Caki2 (cell line): ENCODE measurements at regions not wholly inside any gene's neighbourhood (a gene's known extent, or its start where the extent isn't known, plus 50 kb on each side); places are given as distances from the start of the nearest gene placed in this dataset.

Source experiments
- DNase-seq: peaks from one replicate; pipeline ENCODE4 v3.0.0-alpha.2; 2015; ENCODE audit warnings: low read depth
- in situ Hi-C: cut with HindIII; loops from 2 replicates; pipeline ENCODE4 v1.10.0; 2016; ENCODE audit warnings: low sequenced_read_pairs, low pct_unique_long_range_greater_than_20kb, mixed read lengths

DNA sequence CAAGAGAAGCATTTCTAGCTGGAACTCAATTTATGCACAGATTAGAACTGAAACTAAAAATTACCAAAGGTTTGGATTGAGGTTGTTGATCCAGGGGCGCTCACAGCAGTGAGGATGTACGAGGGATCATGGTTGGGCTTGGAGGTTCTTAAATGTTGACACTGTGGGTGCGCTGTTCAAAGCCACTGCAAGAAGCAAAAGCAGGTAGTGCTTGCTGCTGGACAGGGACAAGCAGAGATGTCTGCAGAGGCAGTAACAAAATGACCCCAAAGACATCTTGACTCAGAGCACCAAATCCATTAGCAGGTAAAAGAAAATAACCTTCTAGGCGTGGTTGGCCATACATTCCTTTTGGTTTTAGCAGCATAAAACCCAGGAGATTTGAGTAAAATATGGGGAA, 468.4 kb downstream of the ZSWIM6 start:
- in situ Hi-C loops, result no loop called here
- no peak for DNase-seq

DNA sequence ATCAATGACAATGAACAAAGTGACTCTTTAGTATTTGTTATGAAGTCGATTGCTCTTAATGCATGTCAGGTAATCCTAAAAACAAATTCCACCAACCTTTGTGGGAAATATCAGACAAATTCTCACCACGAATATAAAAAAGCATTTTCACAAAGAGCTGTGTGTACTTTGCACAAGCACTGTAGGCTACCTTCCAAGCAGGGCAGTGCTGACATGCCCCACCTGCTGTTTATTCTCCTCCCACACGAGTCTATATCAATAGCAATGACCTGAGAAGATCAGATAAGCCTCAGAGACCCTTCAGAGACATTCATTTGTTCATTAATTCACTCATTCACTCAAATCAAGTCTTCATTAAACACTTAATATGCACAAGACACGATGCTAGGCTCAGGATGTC, 469.1 kb downstream of the ZSWIM6 start:
- in situ Hi-C loops, result no loop called here
- DNase-seq, result no peak

DNA sequence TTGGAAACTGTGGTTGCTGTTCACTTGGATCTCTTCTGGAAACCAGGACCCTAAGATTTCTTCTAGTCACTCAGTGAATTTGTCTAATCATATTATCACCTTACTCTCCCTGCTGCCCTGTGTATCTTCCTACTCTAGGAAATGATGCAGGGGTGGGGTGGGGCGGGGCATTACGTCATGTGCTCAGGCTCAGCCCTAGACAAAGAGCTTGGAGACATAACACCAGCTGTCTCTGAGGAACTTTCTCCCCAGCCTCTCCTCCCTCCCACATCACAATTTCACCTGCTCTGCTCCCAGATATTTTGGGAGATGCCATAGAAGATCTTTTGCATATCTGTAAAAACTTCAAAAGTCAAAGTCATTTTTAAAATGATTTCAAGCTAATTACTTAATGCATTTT, 470.4 kb downstream of the ZSWIM6 start:
- in situ Hi-C loops, result no loop called here
- DNase-seq, result no peak

DNA sequence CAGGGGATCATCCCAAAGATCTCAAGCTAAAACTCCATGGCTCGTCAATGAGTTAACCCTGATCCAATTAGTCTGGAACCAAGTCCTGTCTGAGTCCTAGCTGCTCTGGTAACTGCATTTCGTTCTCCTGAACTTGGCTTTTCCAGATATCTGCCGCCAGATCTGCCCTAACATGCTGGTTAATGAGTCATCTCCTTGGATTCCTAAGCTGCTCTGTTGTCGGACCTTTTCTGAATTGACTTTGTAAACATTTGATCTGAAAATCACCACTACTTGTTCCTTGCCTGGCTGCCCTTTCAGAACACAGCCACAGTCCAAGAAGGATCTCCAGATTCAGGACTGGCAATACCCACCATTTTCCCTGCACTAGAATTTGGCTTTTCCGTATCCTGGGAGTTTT, 473.0 kb downstream of the ZSWIM6 start:
- DNase-seq, result peak; percentile 34
- in situ Hi-C loops, result no loop called here

DNA sequence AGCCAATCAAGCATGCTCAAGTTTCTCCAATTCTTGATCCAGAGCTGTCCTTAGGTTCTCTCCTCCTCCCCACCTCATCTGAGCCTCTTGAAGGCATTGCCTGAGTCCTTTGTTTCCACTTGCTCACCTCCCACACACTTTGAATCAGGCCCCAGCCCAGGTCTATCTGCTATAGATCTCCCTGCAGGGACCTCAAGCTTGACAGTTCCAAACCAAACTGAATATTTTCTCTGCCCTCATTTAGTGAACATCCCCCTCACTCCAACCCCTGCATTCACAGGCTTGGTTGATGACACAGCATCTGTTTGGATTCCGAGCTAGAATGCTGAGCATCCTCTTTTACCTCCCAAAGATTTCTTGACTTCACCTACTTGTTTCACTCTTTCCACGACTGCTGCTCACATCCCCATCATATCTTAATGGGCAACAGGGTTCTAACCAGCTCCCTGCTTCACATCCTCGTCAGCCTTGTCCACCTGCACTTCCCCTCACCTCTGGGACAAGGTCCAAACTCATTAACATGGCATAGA, 474.5 kb downstream of the ZSWIM6 start:
- in situ Hi-C loops, result no loop called here
- no peak for DNase-seq

DNA sequence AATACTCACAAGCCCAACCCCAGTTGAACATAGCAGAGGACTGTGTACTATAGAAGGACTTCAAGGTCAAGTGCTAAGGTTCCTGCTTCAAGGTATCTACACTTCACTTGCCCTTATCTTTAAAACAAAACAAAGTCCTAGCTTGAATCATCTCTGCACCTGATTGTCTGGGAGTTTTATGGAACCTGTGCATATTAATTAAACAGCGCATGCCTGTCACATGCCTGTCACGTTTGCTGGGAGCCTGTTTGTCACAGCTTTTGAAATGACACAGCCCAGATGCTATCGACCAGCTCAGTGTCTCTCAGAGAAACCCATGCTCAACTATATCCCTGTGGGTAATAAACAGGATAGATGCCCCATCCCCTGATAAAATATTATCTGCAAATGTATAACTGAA, 476.0 kb downstream of the ZSWIM6 start:
- no peak for DNase-seq
- in situ Hi-C loops, result no loop called here

DNA sequence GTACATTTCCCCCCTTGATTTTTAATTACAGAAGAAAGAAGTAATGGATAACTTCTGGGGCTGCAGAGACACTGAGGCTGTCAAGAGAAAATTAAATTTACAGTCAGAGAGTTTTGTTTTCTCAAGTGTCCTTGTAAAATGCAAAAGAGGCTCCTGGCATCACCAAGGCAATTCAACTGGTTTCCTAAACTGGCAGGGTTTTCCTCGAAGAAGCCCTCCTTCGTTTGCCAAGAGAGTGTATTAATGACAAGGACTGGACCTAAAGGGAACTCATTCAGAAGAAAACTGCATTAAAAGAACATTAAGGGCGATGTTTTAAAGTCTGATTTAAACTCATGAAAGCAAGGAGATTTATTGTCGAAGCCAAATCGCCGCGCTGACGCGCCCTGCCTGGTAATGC, 476.9 kb downstream of the ZSWIM6 start:
- DNase-seq, result no peak
- in situ Hi-C loops, result no loop called here

DNA sequence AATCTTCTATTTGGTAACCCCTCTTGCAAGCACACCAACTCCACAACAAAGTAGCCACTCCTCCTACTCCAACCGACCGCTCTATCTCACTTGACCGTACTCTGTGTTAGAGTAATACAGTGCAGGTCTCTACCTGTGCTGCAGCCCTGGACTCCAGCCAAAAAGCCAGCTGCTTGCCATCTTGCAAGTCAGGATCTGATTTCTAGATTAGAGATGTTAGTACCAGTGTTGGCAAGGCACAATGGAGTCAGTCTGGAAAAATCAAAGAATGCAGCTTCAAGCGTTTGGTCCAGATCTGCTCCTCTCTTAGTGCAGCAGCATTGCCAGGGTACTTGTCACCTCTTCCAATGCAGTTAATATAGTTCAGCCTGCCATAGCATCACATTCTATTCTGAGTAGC, 477.6 kb downstream of the ZSWIM6 start:
- in situ Hi-C loops, result no loop called here
- no peak for DNase-seq

DNA sequence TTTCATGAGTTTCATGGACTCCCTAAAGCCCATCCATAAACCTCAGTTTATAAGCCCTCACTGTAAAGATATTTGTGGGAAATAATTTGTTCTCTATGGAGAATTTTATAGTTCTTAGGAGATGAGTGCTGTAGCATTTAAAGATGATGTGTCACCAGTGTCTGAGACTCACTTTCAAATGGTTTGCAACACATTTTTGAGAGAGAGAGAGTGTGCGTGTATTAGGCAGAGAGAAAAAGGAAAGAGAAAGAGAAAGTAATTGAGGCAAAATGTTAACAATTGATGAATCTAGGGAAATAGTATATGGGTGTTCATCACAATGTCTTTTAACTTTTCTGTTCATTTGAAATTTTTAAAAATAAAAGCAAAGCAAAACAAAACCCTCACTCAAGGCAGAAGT, 479.0 kb downstream of the ZSWIM6 start:
- in situ Hi-C loops, result no loop called here
- no peak for DNase-seq

DNA sequence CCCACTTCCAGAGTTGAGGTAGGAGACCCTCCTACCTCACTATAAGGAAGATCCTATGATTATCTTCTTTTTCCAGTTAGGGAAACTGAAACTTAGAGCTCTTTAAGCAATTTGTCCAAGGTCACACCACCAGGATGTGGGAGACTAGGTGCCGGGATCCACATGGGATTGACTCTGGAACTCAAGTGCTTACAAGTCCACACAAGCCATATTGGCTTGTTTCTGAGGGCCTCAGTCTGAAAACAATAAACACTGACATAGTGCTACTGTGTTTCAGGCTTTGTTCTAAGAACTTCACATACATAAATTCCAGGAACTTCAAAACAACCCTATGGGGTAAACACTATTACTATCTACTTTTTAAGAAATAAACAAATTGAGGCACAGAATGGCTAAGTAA, 481.3 kb downstream of the ZSWIM6 start:
- no peak for DNase-seq
- in situ Hi-C loops, result no loop called here

DNA sequence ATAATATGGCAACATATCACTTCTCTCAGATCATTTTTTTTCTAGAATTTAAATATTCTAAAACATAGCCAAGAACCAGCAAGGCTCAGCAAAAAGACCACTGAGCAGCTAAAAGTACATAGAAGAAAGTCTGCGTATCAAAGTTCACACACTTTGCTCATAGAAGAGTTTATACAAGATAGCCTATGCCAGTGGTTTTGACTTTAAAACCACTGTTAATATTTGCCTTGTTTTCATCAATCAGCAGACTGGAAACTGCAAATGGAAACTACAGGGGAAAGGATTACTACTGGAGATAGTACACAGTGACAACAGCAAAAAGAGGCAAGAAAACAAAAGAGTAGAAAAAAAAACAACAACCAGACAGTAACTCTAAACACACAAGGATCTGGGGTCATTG, 483.3 kb downstream of the ZSWIM6 start:
- DNase-seq, result no peak
- in situ Hi-C loops, result no loop called here

DNA sequence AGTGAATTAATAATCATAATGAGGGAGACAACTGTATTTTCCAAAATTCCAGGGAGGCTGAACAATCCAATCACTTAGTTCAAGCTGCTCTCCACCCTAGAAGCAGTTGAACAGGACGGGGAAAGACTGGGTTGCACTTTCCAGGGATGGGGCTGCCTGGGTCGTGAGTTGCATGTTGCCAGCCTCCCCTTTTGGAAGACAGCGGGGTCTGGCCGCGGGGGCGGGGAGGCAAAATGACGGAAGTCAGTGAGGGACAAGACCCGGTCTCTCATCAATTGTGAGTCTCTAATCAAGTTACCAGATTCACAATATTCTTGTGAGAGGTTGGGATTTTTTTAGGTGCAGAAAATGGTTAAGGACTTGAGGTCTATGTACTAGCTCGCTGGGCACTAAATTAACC, 484.1 kb downstream of the ZSWIM6 start:
- no peak for DNase-seq
- in situ Hi-C loops, result no loop called here

DNA sequence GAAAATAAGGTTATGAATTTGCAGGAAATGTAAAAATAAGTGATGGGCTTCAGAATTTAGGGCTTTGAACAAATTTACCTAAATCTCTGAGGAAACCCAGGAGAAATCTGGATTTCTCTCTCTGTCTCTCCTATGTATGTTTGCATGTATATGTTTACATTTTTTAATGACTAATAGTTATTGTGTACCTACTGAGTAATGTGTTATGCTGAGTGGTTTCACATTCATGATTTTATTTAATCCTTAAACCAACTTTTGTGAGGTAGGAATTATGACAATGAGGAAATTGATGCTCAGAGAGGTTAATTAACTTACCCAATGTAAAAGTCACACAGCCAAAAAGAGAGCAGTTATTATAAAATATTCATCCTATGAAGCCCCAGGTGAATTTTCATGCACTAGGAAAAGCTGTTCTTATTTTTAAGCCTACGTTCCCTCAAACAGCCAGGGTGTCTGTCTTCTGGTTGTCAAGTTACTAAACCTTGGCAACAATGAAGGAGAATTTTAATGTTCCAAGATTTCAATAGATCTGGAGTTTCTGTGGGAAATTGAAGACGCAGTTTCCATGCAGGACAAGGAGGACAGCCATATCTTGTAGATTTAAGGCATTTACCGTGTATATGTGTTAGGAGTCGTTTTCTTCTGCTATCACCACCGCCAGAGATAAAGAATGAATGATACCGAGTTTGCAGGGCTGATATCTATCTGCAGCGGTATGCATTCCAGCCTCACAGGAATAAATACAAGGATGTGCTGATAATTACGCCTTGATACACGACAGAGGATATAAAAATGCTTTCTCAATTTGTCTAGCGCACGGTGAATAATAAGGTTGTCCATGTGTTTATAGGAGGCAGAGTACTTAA, 484.8 kb downstream of the ZSWIM6 start:
- in situ Hi-C loops, result no loop called here
- no peak for DNase-seq

DNA sequence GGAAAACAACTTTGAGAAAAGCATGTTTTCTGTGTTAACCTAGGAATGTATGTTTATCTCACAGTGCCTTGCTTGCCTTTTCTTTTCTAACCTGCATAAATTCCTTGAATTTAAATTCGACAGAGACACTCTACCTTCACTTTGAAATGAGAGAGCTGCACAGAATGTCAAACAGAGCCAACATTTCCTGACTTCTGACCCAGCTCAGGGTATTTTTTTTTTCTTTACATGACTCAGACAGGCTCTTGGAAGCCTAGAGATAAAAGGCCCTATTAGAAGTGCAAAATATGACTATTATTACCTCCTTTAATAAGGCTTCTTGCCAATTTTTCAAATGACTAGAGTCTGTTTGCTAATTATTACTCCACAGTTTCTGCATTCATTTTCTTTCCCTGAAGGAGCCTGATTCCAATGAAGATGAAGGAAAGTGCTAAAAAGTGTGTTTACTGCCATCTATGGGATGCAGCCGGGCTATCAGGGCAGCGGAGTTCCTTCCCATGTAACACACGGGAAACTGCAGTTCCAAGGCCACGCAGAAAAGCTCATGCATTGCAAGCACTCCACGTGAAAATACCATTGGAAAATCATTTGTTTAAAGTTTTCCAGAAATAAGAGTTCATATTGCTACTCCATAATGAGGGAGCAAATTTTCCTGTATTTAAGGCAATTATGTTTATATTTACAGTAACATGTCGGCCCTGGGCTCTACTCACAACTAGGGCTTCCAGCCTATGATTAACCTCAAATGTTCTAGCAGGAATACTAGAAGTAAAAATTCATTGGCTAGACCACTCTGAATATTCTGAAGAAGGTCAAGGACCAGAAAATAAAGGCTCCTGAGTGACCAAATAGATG, 485.6 kb downstream of the ZSWIM6 start:
- in situ Hi-C loops, result no loop called here
- DNase-seq, result peak; percentile 23

DNA sequence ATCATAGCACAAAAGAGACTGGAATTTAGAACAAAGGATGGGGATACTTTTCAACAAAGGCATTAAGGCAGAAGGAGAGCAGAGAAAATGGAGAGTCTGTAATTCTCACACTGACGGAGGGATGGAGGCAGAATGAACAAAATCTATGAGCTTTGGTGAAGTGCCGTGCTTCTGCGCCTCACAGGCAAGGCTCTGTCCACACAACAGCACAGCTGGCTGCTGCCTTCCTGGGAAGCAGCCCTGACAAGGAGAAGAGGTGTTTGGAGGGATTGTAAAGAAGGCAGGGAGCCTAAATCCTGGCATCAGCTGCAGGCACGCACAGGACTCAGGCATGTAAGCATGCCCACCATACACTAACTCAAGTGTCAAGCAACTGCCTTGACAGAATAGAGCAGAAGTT, 485.2 kb upstream of the KIF2A start:
- no peak for DNase-seq
- in situ Hi-C loops, result no loop called here

DNA sequence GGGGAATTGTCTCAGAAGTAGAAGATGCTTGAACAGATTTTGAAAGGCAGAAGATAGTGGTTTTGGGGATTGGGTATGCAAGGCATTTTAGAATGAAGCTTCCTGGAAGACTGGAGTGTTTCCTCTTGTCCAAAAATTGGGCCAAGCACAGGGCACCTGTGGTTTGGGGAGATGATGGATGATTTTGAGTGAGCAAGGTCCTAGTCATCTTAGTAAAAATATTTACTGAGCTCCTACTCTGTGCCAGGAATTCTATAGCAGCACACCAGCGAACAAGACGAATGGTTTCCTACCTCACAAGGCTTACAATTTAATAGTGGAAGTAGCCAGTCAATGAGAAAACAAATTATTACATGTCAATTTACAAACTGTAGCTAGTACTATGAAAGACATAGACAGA, 484.4 kb upstream of the KIF2A start:
- in situ Hi-C loops, result no loop called here
- no peak for DNase-seq

DNA sequence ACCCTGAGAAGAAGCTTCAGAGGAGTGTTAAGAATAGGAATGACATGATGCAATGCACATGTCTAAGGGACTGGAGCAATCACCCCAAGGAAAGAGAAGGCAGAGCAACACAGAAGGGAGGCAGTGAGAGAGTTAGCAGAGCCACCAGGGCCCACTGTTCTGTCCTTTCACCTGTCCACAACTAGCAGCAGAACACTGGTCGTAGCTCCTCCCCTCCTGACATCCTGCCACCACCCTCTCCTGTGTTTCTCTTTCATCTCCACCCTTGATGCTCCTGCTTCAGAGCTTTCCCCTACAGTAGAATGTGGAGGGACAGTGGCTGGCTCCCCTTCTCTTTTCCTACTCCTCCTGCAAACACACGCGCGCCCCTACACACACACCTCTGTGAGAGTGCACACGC, 483.4 kb upstream of the KIF2A start:
- in situ Hi-C loops, result no loop called here
- no peak for DNase-seq

DNA sequence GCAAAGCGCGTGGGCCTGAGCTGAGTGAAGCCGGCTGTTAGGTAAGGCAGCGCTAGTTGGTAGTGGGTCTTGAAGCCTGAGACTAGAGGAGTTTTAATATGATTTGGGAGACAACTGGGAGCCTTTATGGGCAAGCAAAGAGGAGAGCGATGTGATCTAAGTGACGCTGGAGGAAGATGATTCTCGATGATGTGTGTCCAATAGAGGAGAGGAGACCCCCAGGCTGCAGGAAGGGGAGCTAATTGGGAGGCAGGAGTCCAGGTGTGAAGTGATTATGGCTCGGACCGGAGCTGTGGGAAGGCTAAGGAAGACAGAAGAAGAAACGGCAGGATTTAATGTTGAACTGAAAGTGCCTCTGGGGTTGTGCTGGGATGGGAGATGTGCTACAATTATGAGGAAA, 482.9 kb upstream of the KIF2A start:
- in situ Hi-C loops, result no loop called here

DNA sequence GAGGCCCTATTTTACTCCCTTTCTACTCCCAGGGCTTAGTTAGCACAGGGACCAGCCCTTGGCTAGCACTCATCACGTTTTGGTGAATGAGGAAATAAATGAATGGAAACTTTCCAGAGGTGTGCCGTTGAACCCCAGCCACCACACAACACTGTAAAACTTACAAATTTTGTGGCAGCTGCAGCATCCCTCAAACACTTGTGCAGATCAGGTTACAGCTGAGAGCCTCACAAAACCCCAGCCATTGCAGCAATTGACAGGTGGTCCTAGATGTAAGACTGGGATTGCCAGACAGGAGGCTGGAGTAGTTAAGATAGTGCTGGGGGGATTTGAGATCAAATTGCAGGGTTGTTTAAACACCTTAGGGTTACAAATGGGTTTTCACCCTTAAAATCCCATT, 482.2 kb upstream of the KIF2A start:
- in situ Hi-C loops, result no loop called here
- no peak for DNase-seq

More for the DNA sequence above, 482.9 kb upstream of the KIF2A start:
- no peak for DNase-seq
